OCI-LY7 (cell line): ENCODE measurements at regions not wholly inside any gene's neighbourhood (a gene's known extent, or its start where the extent isn't known, plus 50 kb on each side); places are given as distances from the start of the nearest gene placed in this dataset.

Source experiments
- BruUV-seq: library from RNA; stranded (reverse); fragments of 400-500 nt; replicated peaks from 2 replicates; lab custom pipeline; 2021; lab: Mats Ljungman, UMichigan
- CTCF ChIA-PET: fragments of 300-600 bp; sonication (Branson Sonifier 250); formaldehyde crosslinking; loops from one replicate; lab custom pipeline; 2022; ENCODE audit warnings: antibody characterized with exemption; ENCODE audit not compliant: unreplicated experiment; lab: Charles Lee
- POLR2A ChIA-PET: fragments of 300-600 bp; sonication (Branson Sonifier 250); formaldehyde crosslinking; loops from one replicate; lab custom pipeline; 2022; ENCODE audit warnings: antibody characterized with exemption; lab: Charles Lee
- DNase-seq: peaks from one replicate; pipeline ENCODE4 v3.0.0-alpha.2; 2015; ENCODE audit warnings: low spot score
- H2AFZ ChIP-seq: fragments of 200-600 bp; sonication (generic), shearing (Covaris generic); 2 replicates; pipeline ENCODE4 v1.6.1; 2014; ENCODE audit warnings: mild to moderate bottlenecking, antibody characterized with exemption, low read length, moderate library complexity
- H3K27ac ChIP-seq: fragments of 200-600 bp; sonication (generic); 2 replicates; pipeline ENCODE4 v1.5.1; 2014; ENCODE audit warnings: mixed run types, low read depth, mild to moderate bottlenecking, moderate library complexity, low read length, inconsistent platforms; ENCODE audit not compliant: poor library complexity, severe bottlenecking
- H3K36me3 ChIP-seq: fragments of 200-600 bp; sonication (generic); 2 replicates; pipeline ENCODE4 v1.6.1; 2014; ENCODE audit warnings: mild to moderate bottlenecking, antibody characterized with exemption, low read length, moderate library complexity, mixed read lengths; ENCODE audit not compliant: insufficient read depth
- H3K4me1 ChIP-seq: fragments of 200-600 bp; sonication (generic); 2 replicates; pipeline ENCODE4 v1.5.1; 2014; ENCODE audit warnings: mild to moderate bottlenecking, low read length; ENCODE audit not compliant: insufficient read depth, poor library complexity, severe bottlenecking
- H3K4me2 ChIP-seq: fragments of 200-600 bp; sonication (generic); 2 replicates; pipeline ENCODE4 v1.6.1; 2014; ENCODE audit warnings: mild to moderate bottlenecking, low read length
- H3K4me3 ChIP-seq: fragments of 200-600 bp; sonication (generic); 2 replicates; pipeline ENCODE4 v1.5.1; 2014; ENCODE audit warnings: mild to moderate bottlenecking, low read depth, low read length; ENCODE audit not compliant: poor library complexity, severe bottlenecking
- H3K79me2 ChIP-seq: fragments of 200-600 bp; sonication (generic); 2 replicates; pipeline ENCODE4 v1.6.1; 2016; ENCODE audit warnings: low read depth, mild to moderate bottlenecking, low read length, moderate library complexity, mixed read lengths; ENCODE audit not compliant: insufficient read depth
- H3K9me2 ChIP-seq: fragments of 200-600 bp; sonication (generic); 2 replicates; pipeline ENCODE4 v1.6.1; 2016; ENCODE audit warnings: mild to moderate bottlenecking, low read length, mixed read lengths; ENCODE audit not compliant: insufficient read depth
- H3K9me3 ChIP-seq: fragments of 200-600 bp; sonication (generic); 2 replicates; pipeline ENCODE4 v1.6.1; 2014; ENCODE audit warnings: mild to moderate bottlenecking, mixed run types, low read length, mixed read lengths
- H4K20me1 ChIP-seq: fragments of 200-600 bp; sonication (generic); 2 replicates; pipeline ENCODE4 v1.6.1; 2014; ENCODE audit warnings: mild to moderate bottlenecking, antibody characterized with exemption, low read length, moderate library complexity, mixed read lengths; ENCODE audit not compliant: insufficient read depth
- CTCF ChIP-seq: fragments of 200-600 bp; sonication (generic); conservative IDR thresholded peaks from 2 replicates; pipeline ENCODE4 v1.5.1; 2014; ENCODE audit warnings: mild to moderate bottlenecking, antibody characterized with exemption, low read length, moderate library complexity, mixed read lengths
- EZH2phosphoT487 ChIP-seq: fragments of 200-600 bp; sonication (generic); IDR thresholded peaks from 2 replicates; pipeline ENCODE4 v1.6.1; 2018; ENCODE audit warnings: low read depth, borderline replicate concordance, mild to moderate bottlenecking, mixed run types, antibody characterized with exemption, low read length, moderate library complexity, mixed read lengths
- intact Hi-C: fragments of 100-400 bp; cut with micrococcal nuclease; formaldehyde crosslinking; loops from one replicate; pipeline ENCODE4 v1.10.0; 2022; ENCODE audit not compliant: unreplicated experiment

- intact Hi-C loops, result no loop called here
- no TSS peak for BruUV-seq
- H3K9me2 ChIP-seq, result no peaks in the 10 kb centered on the region
Observed at GRCh38 chr12:40587421-40587820, 104.8 kb upstream of the CNTN1 start.

GRCh38 chr12:40587970-40588369 lies 104.3 kb upstream of the CNTN1 start:
- H4K20me1 ChIP-seq, result no peaks in the 10 kb centered on the region
- no peak overlapping the region for H3K27ac ChIP-seq
- TF ChIP-seq EZH2phosphoT487, result no peak
- TF ChIP-seq CTCF, result no peak
- intact Hi-C loops, result no loop called here
- H3K9me2 ChIP-seq, result no peaks in the 10 kb centered on the region
- H3K4me3 ChIP-seq, result no peak overlapping the region
- no peaks in the 10 kb centered on the region for H3K36me3 ChIP-seq
- no peak overlapping the region for H3K4me2 ChIP-seq
- H2AFZ ChIP-seq, result no peak overlapping the region
- ChIA-PET CTCF (no interaction called here), POLR2A (no interaction called here)
- H3K4me1 ChIP-seq, result no peaks in the 10 kb centered on the region
- no TSS peak for BruUV-seq
- no peaks in the 10 kb centered on the region for H3K79me2 ChIP-seq
- H3K9me3 ChIP-seq, result no peaks in the 10 kb centered on the region
- DNase-seq, result no peak

More at GRCh38 chr12:40587421-40587820, 104.8 kb upstream of the CNTN1 start:
- Histone ChIP-seq H4K20me1 (no peaks in the 10 kb centered on the region), H3K4me2 (no peak overlapping the region), H3K27ac (no peak overlapping the region), H3K9me3 (no peaks in the 10 kb centered on the region), H3K79me2 (no peaks in the 10 kb centered on the region), H2AFZ (no peak overlapping the region), H3K36me3 (no peaks in the 10 kb centered on the region), H3K4me1 (no peaks in the 10 kb centered on the region), H3K4me3 (no peak overlapping the region)
- ChIA-PET CTCF (no interaction called here), POLR2A (no interaction called here)
- TF ChIP-seq CTCF, result no peak
- TF ChIP-seq EZH2phosphoT487, result no peak
- DNase-seq, result no peak

GRCh38 chr12:40597133-40597532 lies 95.1 kb upstream of the CNTN1 start:
- H3K79me2 ChIP-seq, result no peaks in the 10 kb centered on the region
- CTCF ChIA-PET, result no interaction called here
- no peak for TF ChIP-seq CTCF
- no TSS peak for BruUV-seq
- H3K36me3 ChIP-seq, result no peaks in the 10 kb centered on the region
- H3K9me3 ChIP-seq, result no peaks in the 10 kb centered on the region
- intact Hi-C loops, result no loop called here
- H3K4me2 ChIP-seq, result no peak overlapping the region
- no peak overlapping the region for H2AFZ ChIP-seq
- POLR2A ChIA-PET, result no interaction called here
- no peak for DNase-seq
- H3K27ac ChIP-seq, result no peak overlapping the region
- no peaks in the 10 kb centered on the region for H4K20me1 ChIP-seq
- no peaks in the 10 kb centered on the region for H3K4me1 ChIP-seq
- H3K4me3 ChIP-seq, result no peak overlapping the region
- H3K9me2 ChIP-seq, result no peaks in the 10 kb centered on the region
